Endothelial cell of umbilical vein (primary cell): ENCODE measurements at regions not wholly inside any gene's neighbourhood (a gene's known extent, or its start where the extent isn't known, plus 50 kb on each side); places are given as distances from the start of the nearest gene placed in this dataset.

Experiments used
- BruUV-seq: library from RNA; stranded (reverse); fragments of 400-500 nt; replicated peaks from 2 replicates; lab custom pipeline; 2021; lab: Mats Ljungman, UMichigan
- CTCF ChIA-PET: fragments of 300-600, 350-600 bp; sonication (Branson Sonifier 250); formaldehyde crosslinking; loops from one replicate; lab custom pipeline; 2021; ENCODE audit warnings: antibody characterized with exemption, inconsistent platforms; lab: Charles Lee
- POLR2A ChIA-PET: fragments of 300-600, 350-600 bp; sonication (Branson Sonifier 250); formaldehyde crosslinking; loops from one replicate; lab custom pipeline; 2021; ENCODE audit warnings: antibody characterized with exemption, inconsistent platforms; lab: Charles Lee
- DNase-seq: peaks from one replicate; pipeline ENCODE4 v3.0.0-alpha.2; 2011; ENCODE audit warnings: low read depth, low spot score
- FAIRE-seq: peaks from 2 replicates; lab custom pipeline; 2011; peaks lifted over from hg19 to GRCh38; lab: Jason Lieb, UNC
- H2AFZ ChIP-seq: 2 replicates; pipeline ENCODE4 v1.6.0; 2012; ENCODE audit warnings: low read depth, low read length, control low read depth, inconsistent platforms
- H3K27ac ChIP-seq: 2 replicates; pipeline ENCODE4 v1.5.1; 2011; ENCODE audit warnings: low read depth, mild to moderate bottlenecking, control low read depth, low read length, moderate library complexity; ENCODE audit not compliant: insufficient read depth
- H3K27me3 ChIP-seq, 2 experiments: 2 replicates each; pipeline versions ENCODE4 v1.6.0 to v1.6.1; 2011; ENCODE audit warnings: low read length in 2 of 2, mixed read lengths in 1 of 2; ENCODE audit not compliant: control insufficient read depth in 2 of 2, insufficient read depth in 2 of 2
- H3K36me3 ChIP-seq, 2 experiments: 2 replicates in 1 of 2; 3 replicates in 1 of 2; pipeline ENCODE4 v1.5.1; 2011; ENCODE audit warnings: low read length in 2 of 2, mild to moderate bottlenecking in 1 of 2, moderate library complexity in 1 of 2; ENCODE audit not compliant: control insufficient read depth in 2 of 2, insufficient read depth in 2 of 2; ENCODE audit errors: extremely low read depth in 1 of 2
- H3K4me1 ChIP-seq: 3 replicates; pipeline ENCODE4 v1.5.1; 2011; ENCODE audit warnings: mild to moderate bottlenecking, low read length; ENCODE audit not compliant: control insufficient read depth, insufficient read depth; ENCODE audit errors: extremely low read depth
- H3K4me2 ChIP-seq: 2 replicates; pipeline ENCODE4 v1.6.1; 2011; ENCODE audit warnings: low read length, control low read depth, mixed read lengths; ENCODE audit not compliant: insufficient read depth
- H3K4me3 ChIP-seq, 3 experiments: fragments of 200-600 bp in 1 of 3; sonication (generic), shearing (Covaris generic) in 1 of 3; replicated peaks in 1 of 3; 2 replicates each; pipeline ENCODE4 v1.5.1; 2011 to 2016; ENCODE audit warnings: control low read depth in 3 of 3, low read length in 3 of 3, mild to moderate bottlenecking in 2 of 3, inconsistent platforms in 1 of 3, low read depth in 1 of 3, moderate library complexity in 1 of 3; ENCODE audit not compliant: insufficient read depth in 1 of 3
- H3K79me2 ChIP-seq: 2 replicates; pipeline ENCODE4 v1.6.0; 2012; ENCODE audit warnings: low read length, inconsistent platforms; ENCODE audit not compliant: control insufficient read depth, insufficient read depth
- H3K9ac ChIP-seq: replicated peaks from 2 replicates; pipeline ENCODE3; 2011; ENCODE audit warnings: low read length, control low read depth; ENCODE audit not compliant: insufficient read depth; ENCODE audit errors: extremely low read depth
- H3K9me1 ChIP-seq: replicated peaks from 3 replicates; pipeline ENCODE4 v1.6.0; 2011; ENCODE audit warnings: mild to moderate bottlenecking, low read length; ENCODE audit not compliant: control insufficient read depth, insufficient read depth; ENCODE audit errors: extremely low read depth
- H3K9me3 ChIP-seq: replicated peaks from 2 replicates; pipeline ENCODE4 v1.5.1; 2012; ENCODE audit warnings: low read length, inconsistent platforms; ENCODE audit not compliant: control insufficient read depth, insufficient read depth
- H4K20me1 ChIP-seq: replicated peaks from 2 replicates; pipeline ENCODE3; 2011; ENCODE audit warnings: mild to moderate bottlenecking, low read length; ENCODE audit not compliant: control insufficient read depth, insufficient read depth; ENCODE audit errors: extremely low read depth
- EZH2 ChIP-seq: IDR thresholded peaks from 2 replicates; pipeline ENCODE4 v1.6.1; 2012; ENCODE audit warnings: borderline replicate concordance, low read depth, mild to moderate bottlenecking, moderate library complexity, low read length, inconsistent platforms; ENCODE audit not compliant: severe bottlenecking
- FOS ChIP-seq: IDR thresholded peaks from 2 replicates; pipeline ENCODE4 v1.6.1; 2011; ENCODE audit warnings: mild to moderate bottlenecking, low read length, moderate library complexity, borderline replicate concordance; ENCODE audit not compliant: insufficient read depth
- GATA2 ChIP-seq: IDR thresholded peaks from 2 replicates; pipeline ENCODE4 v1.7.0; 2011; ENCODE audit warnings: low read depth, mild to moderate bottlenecking, moderate library complexity, mixed read lengths, low read length; ENCODE audit not compliant: insufficient read length, insufficient read depth
- JUN ChIP-seq: IDR thresholded peaks from 2 replicates; pipeline ENCODE4 v1.6.1; 2011; ENCODE audit warnings: borderline replicate concordance, low read depth; ENCODE audit not compliant: insufficient read length, insufficient read depth
- MAX ChIP-seq: IDR thresholded peaks from 2 replicates; pipeline ENCODE4 v1.6.1; 2011; ENCODE audit not compliant: insufficient read depth, insufficient read length
- MYC ChIP-seq: IDR thresholded peaks from one replicate; pipeline ENCODE4 v1.6.1; 2011; ENCODE audit warnings: mild to moderate bottlenecking, low read depth, low read length
- POLR2A ChIP-seq: IDR thresholded peaks from 2 replicates; pipeline ENCODE4 v1.6.1; 2012; ENCODE audit warnings: low read depth, mild to moderate bottlenecking, control low read depth, low read length
- POLR2AphosphoS5 ChIP-seq: IDR thresholded peaks from 2 replicates; pipeline ENCODE4 v1.6.1; 2012; ENCODE audit warnings: low read depth, mild to moderate bottlenecking, control low read depth, low read length, moderate library complexity; ENCODE audit not compliant: insufficient read depth
- dilution Hi-C: fragments of 300-500 bp; cut with MboI; formaldehyde crosslinking; loops from one replicate; pipeline ENCODE4 v1.15.0; 2019; ENCODE audit warnings: low sequenced_read_pairs; ENCODE audit not compliant: extremely low pct_ligation_motif_present
- intact Hi-C: fragments of 100-400 bp; cut with micrococcal nuclease; formaldehyde crosslinking; loops from one replicate; pipeline ENCODE4 v1.10.0; 2022
- TF ChIP-seq, protein P1 (sequence below), 2 donors: IDR thresholded peaks; 1 replicate in 1 of 2; 2 replicates in 1 of 2; pipeline ENCODE4 v1.5.1; 2011; ENCODE audit warnings: low read length in 2 of 2, mild to moderate bottlenecking in 2 of 2, moderate library complexity in 2 of 2, control low read depth in 1 of 2, inconsistent platforms in 1 of 2, low read depth in 1 of 2; ENCODE audit not compliant: insufficient read depth in 1 of 2; ENCODE audit errors: extremely low read depth in 1 of 2

- DNase-seq (no peak), FAIRE-seq (no peak)
- BruUV-seq: no TSS peak
- Histone ChIP-seq H3K79me2 (no peaks in the 10 kb centered on the region), H2AFZ (no peak overlapping the region), H3K36me3 (no peaks in the 10 kb centered on the region), H3K27ac (no peak overlapping the region), H3K4me3 (no peak overlapping the region), H3K4me1 (no peaks in the 10 kb centered on the region), H3K4me2 (no peak overlapping the region), H3K9ac (no peak overlapping the region), H3K9me3 (peaks cover 2% of the 10 kb centered on the region), H3K9me1 (no peaks in the 10 kb centered on the region), H3K27me3 (no peaks in the 10 kb centered on the region), H4K20me1 (no peaks in the 10 kb centered on the region)
- CTCF ChIA-PET: interaction anchor here (0.9 to 1.4 kb wide), 2 partner anchors 12 to 35 kb away, joined by 3 to 4 read pairs; no protein-coding TSS in a partner anchor
- TF ChIP-seq MAX (no peak), POLR2AphosphoS5 (no peak), EZH2 (no peak), JUN (no peak), MYC (no peak), GATA2 (no peak), POLR2A (no peak), FOS (no peak)
- TF ChIP-seq, protein P1, sequence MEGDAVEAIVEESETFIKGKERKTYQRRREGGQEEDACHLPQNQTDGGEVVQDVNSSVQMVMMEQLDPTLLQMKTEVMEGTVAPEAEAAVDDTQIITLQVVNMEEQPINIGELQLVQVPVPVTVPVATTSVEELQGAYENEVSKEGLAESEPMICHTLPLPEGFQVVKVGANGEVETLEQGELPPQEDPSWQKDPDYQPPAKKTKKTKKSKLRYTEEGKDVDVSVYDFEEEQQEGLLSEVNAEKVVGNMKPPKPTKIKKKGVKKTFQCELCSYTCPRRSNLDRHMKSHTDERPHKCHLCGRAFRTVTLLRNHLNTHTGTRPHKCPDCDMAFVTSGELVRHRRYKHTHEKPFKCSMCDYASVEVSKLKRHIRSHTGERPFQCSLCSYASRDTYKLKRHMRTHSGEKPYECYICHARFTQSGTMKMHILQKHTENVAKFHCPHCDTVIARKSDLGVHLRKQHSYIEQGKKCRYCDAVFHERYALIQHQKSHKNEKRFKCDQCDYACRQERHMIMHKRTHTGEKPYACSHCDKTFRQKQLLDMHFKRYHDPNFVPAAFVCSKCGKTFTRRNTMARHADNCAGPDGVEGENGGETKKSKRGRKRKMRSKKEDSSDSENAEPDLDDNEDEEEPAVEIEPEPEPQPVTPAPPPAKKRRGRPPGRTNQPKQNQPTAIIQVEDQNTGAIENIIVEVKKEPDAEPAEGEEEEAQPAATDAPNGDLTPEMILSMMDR (IDR thresholded peaks at IDR 0.05; ENCODE audit: extremely low read depth in 1 of 2, insufficient read depth in 1 of 2, low read depth in 1 of 2, low read length in 2 of 2): no peak
- POLR2A ChIA-PET: no interaction called here
- intact Hi-C loops (no loop called here), dilution Hi-C loops (no loop called here)
These were observed 1309.4 kb downstream of the EPHA7 start for GRCh38 chr6:92109956-92110355.
